Pulmonary artery endothelial cell (primary cell): ENCODE measurements at regions not wholly inside any gene's neighbourhood (a gene's known extent, or its start where the extent isn't known, plus 50 kb on each side); places are given as distances from the start of the nearest gene placed in this dataset.
"Not testable (repeated sequence)": the region's sequence is repeated elsewhere in the genome, so short reads cannot be mapped to it uniquely, and the experiment has no call there.

Source experiments
- DNase-seq: peaks from one replicate; pipeline ENCODE4 v3.0.0-alpha.2; 2011; ENCODE audit warnings: low read depth, low spot score

GRCh38 chr19:28449803-28450202, 763.1 kb downstream of the UQCRFS1 start:
- DNase-seq = no peak

GRCh38 chr19:28446511-28446910, 766.4 kb downstream of the UQCRFS1 start:
- DNase-seq = no peak

GRCh38 chr19:28445826-28446225, 767.1 kb downstream of the UQCRFS1 start:
- no peak for DNase-seq

- DNase-seq = no peak
Observed at GRCh38 chr19:28444362-28444761, 768.6 kb downstream of the UQCRFS1 start.

- DNase-seq = no peak
Observed at GRCh38 chr19:28443361-28443760, 769.6 kb downstream of the UQCRFS1 start.

- DNase-seq = no peak
Observed at GRCh38 chr19:28437390-28438346, 775.3 kb downstream of the UQCRFS1 start.

- no peak for DNase-seq
Observed at GRCh38 chr19:28436320-28436719, 776.6 kb downstream of the UQCRFS1 start.

GRCh38 chr19:28435551-28436271, 777.2 kb downstream of the UQCRFS1 start:
- DNase-seq = no peak

- not testable (repeated sequence) for DNase-seq
Observed at GRCh38 chr19:28434794-28435193, 778.2 kb downstream of the UQCRFS1 start.

GRCh38 chr19:28434365-28434764, 778.6 kb downstream of the UQCRFS1 start:
- DNase-seq = not testable (repeated sequence)

GRCh38 chr19:28433166-28433565, 779.8 kb downstream of the UQCRFS1 start:
- not testable (repeated sequence) for DNase-seq

GRCh38 chr19:28430214-28430613, 782.7 kb downstream of the UQCRFS1 start:
- DNase-seq = no peak

GRCh38 chr19:28429356-28429755, 783.6 kb downstream of the UQCRFS1 start:
- DNase-seq = no peak

- DNase-seq = no peak
Observed at GRCh38 chr19:28428663-28429348, 784.1 kb downstream of the UQCRFS1 start.

- DNase-seq = no peak
Observed at GRCh38 chr19:28427376-28428083, 785.4 kb downstream of the UQCRFS1 start.

- DNase-seq = no peak
Observed at GRCh38 chr19:28426730-28427225, 786.2 kb downstream of the UQCRFS1 start.

- no peak for DNase-seq
Observed at GRCh38 chr19:28426110-28426729, 786.7 kb downstream of the UQCRFS1 start.

- DNase-seq = no peak
Observed at GRCh38 chr19:28425046-28425931, 787.7 kb downstream of the UQCRFS1 start.

GRCh38 chr19:28424662-28425045, 788.3 kb downstream of the UQCRFS1 start:
- DNase-seq = no peak

- no peak for DNase-seq
Observed at GRCh38 chr19:28424077-28424476, 788.9 kb downstream of the UQCRFS1 start.
